Hepatocyte (in vitro differentiated cells): ENCODE measurements at regions not wholly inside any gene's neighbourhood (a gene's known extent, or its start where the extent isn't known, plus 50 kb on each side); places are given as distances from the start of the nearest gene placed in this dataset.

Experiments used
- CTCF ChIP-seq: fragments of 200-600 bp; sonication (generic); IDR thresholded peaks from 2 replicates; pipeline ENCODE4 v1.5.1; 2016; ENCODE audit warnings: antibody characterized with exemption, mild to moderate bottlenecking; ENCODE audit not compliant: poor library complexity
- EZH2phosphoT487 ChIP-seq: fragments of 200-600 bp; sonication (generic); IDR thresholded peaks from one replicate; pipeline ENCODE4 v1.6.1; 2018; ENCODE audit warnings: antibody characterized with exemption, mild to moderate bottlenecking, low read depth, moderate library complexity; ENCODE audit not compliant: unreplicated experiment, severe bottlenecking

- no peak for TF ChIP-seq CTCF
- TF ChIP-seq EZH2phosphoT487, result no peak
These were observed 109.9 kb downstream of the MICALL2 start for GRCh38 chr7:1349351-1349761.
